HG03066 (cell line): ENCODE measurements at regions not wholly inside any gene's neighbourhood (a gene's known extent, or its start where the extent isn't known, plus 50 kb on each side); places are given as distances from the start of the nearest gene placed in this dataset.
"Not testable (repeated sequence)": the region's sequence is repeated elsewhere in the genome, so short reads cannot be mapped to it uniquely, and the experiment has no call there.

Experiments
- ATAC-seq: cut with Tn5 transposase; IDR thresholded peaks from one replicate; pipeline ENCODE4 v1.9.1; 2021; ENCODE audit warnings: low read depth; ENCODE audit not compliant: unreplicated experiment

GRCh38 chr10:117601716-117602115 is 59.2 kb downstream of the EMX2 start:
- no peak for ATAC-seq

GRCh38 chr10:117603081-117603480 is 60.5 kb downstream of the EMX2 start:
- ATAC-seq: no peak

DNA sequence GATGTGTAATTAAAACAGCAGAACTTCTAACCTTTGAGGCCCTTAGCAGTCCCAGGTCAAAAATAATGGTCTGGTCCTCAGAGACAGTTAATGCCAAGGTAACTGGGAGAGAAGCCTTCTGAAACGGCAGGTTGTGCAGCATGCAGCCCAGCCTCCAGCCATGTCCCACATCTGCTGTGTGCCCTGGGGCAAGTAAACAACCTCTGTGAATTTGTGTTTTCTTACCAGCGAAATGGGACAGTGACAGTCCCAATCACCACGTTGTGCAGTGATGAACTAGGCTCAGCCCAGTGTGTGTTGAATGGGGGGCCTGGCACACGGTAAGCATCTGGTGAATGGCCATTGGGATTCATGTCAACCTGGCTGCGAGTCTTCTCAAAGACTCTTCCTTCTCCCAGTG is 61.2 kb downstream of the EMX2 start:
- no peak for ATAC-seq

DNA sequence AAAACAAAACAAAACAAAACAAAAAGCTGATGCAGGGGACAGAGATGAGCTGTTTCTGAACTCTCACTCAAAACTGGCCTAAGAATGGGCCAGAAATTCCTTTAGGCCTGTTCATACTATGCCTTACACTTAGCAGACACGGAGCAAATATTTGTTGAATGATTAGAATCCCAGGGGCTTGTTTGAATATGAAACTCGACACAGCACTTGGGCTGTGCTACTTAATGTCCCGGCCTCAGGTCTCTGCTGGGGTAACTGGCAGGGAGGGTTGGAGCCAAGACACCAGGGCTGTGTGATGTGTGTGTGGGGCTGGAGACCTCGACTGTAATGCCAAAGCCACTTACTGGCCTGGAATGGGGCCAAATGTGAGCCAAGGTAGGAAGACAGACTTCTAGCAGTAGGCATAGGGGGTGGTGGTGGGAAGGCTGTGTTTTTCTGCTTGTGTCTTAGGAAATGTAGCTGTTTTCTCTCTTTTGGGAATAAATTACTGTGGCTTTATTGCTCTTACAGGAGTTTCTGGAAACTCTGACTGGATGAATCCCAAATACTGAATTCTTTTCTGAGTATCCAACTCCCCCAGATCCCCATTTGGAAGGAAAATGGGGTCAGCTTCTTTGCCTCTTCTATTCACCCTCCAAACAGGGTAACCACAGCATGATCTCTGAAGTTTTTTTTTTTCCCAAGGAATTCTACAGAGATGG is 66.7 kb downstream of the EMX2 start:
- ATAC-seq: no peak

DNA sequence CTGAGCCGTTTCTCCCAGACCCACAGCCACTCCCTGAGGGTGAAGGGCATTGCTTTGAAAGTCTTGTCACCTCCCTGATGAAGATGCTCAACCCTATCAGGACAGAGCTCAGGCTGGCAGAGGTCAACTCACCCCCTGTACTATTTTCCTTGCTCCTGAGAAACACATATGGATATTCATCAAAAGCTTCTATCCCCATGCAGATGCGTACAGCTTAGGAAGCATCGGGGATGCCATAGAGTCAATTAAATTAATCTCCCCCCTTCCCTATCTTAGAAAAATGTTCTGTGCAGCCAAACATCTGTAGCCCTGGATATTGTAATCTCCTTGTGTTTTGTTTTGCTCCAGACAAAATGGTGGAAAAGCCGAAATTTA is 67.2 kb downstream of the EMX2 start:
- no peak for ATAC-seq

DNA sequence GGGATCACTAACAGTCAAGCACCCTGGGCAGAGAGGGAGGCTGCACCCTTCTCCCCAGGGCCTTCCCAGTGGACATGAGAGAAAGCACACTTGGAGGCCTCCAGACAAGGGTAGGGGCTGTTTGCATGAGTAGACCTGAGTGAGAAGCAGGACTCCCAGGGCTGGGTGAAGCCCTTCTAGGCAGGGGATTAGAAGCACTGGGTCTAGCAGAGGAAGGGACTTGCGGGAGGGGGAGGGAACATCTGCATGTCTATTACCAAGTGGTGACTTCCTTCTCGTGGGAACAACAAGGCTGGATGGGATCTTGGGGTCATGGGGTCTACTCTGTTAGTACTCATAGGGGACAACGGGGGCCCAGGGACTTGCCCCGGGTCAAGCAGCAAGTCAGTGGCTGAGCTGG is 67.8 kb downstream of the EMX2 start:
- no peak for ATAC-seq

- no peak for ATAC-seq
Measured at GRCh38 chr10:117612113-117612512, 69.6 kb downstream of the EMX2 start.

DNA sequence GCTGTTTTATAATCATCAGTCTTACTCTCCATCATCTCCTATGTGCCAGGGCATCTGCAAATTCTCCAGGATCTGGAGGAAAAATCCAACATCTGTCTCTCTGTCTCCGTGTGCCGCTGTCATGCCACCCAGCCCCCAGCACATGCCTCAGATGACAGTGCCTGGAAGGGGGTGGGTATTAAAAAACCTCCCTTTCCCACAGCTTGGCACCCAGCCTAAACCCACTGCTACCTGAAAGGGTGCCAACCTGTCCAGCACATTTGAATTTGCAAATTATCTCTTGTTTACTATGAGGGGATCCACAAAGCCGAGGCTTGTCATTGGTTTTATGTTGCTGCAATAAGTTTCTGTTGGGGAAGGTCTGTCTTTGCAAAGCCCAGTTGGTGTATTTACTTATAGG is 73.1 kb downstream of the EMX2 start:
- ATAC-seq: no peak

- peak; percentile 96 for ATAC-seq
Measured at GRCh38 chr10:117616179-117616578, 73.6 kb downstream of the EMX2 start.

DNA sequence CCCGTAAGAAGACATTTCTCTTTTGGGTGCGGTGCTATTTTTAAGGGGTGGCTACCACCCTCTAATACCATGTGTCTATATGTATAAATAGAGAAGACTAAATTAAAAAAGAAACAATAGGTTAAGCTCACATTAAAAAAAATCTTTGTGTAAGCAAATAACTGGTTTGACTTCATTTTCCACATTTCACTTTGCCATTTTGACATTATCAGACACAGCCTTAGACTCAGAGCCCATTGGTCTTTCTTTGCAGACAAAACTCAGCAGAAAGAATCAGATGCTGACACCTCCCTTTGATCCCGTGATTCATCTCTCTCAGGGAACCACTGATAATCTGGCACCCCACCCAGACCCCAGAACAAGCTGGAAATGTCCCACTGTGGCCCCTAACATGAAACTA is 74.5 kb downstream of the EMX2 start:
- no peak for ATAC-seq

DNA sequence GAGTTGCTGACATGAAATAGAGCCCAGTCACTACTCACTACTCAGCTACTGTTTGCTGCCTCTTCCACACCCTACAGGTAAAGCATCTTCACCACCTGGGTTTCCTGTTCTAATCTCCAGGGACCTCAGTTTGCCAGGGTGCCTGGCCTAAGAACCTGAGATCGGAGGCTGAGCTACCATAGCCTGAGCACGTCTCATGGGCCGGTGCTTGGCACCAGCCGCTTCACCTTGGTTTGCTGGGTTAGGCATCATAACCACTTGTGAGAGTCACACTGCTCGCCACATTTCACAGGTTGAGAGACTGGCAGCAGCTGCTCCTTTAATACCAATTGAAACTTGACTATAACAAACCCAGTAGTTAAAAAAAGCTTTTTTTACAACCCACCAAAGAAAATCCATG is 75.1 kb downstream of the EMX2 start:
- ATAC-seq: no peak

- no peak for ATAC-seq
Measured at GRCh38 chr10:117619223-117619622, 76.7 kb downstream of the EMX2 start.

DNA sequence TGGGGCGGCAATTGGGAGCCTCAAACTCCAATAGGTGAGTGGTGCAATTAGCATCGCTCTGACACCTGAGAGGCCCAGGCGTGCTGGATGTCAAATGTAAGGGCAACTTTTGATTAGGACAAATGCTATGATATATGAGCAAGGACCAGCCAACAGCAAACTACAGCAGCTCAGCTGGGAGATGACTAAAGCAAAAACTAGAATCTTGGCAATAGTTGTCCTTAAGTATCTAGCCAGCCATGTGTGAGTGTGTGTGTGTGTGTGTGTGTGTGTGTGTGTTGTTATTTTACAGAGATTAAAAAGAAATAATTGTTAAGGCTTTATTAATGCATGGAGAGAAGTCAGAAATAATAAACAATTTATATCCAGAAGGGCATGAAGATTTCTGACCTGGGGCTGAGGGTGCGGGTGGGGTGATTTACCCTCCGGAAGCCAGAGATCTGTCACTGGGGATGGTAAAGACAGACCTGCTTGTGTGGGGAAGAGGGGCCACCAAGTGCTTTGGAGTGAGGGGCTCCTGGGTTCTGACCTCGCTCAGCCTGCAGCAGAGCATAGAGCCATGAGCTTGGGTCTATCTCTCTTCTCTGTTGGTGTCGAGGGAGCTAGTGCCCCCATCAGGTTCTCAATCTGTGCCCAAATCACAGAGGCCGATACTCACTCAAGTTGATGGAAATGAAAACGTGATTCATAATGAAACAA is 77.3 kb downstream of the EMX2 start:
- no peak for ATAC-seq

GRCh38 chr10:117621196-117621595 is 78.7 kb downstream of the EMX2 start:
- ATAC-seq: no peak

GRCh38 chr10:117621795-117622420 is 79.4 kb downstream of the EMX2 start:
- ATAC-seq: no peak

DNA sequence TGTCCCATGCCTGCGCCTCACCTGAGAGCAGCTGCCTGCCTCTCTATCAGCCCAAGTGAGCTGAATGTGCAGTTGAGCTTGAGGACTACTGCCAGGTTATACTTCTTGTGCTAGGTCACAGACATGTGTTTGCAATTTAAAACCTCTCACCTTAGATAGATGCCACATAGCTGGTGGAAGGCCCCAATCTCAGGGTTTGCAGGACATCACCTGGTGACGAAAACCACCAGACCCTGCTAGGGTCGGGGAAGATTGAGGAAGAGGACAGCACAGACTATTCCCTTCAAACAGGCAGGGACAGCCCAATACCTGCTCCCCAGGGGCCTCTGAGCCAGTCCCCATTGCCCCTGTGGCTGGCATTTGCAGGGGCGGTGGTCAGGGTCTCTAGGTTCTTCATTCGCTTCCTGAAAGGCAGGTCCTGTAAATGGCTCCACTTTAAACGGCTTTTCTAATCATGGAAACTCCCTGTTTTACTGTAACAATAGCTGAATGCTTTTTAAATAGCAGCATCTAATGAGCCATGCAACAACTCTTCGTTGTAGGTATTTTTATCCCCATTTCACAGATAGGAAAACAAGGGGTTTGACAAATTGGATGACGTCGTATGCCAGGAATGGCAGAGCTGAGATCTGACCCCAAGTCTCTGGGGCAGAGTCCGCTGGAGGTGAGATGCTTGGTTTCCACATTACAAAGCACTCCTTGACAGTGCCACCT is 80.1 kb downstream of the EMX2 start:
- no peak for ATAC-seq

GRCh38 chr10:117626228-117626627 is 83.7 kb downstream of the EMX2 start:
- no peak for ATAC-seq

- ATAC-seq: no peak
Measured at GRCh38 chr10:117627561-117627960, 85.0 kb downstream of the EMX2 start.

DNA sequence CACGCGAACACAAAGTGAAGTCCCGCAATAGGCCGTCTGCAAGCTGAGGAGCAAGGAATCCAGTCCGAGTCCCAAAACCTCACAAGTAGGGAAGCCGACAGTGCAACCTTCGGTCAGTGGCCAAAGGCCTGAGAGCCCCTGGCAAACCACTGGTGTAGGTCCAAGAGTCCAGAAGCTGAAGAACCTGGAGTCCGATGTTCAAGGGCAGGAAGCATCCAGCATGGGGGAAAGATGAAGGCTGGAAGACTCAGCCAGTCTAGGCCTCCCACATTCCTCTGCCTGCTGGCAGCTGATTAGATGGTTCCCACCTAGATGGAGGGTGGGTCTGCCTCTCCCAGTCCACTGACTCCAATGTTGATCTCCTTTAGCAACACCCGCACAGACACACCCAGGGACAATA is 87.2 kb downstream of the EMX2 start:
- not testable (repeated sequence) for ATAC-seq

DNA sequence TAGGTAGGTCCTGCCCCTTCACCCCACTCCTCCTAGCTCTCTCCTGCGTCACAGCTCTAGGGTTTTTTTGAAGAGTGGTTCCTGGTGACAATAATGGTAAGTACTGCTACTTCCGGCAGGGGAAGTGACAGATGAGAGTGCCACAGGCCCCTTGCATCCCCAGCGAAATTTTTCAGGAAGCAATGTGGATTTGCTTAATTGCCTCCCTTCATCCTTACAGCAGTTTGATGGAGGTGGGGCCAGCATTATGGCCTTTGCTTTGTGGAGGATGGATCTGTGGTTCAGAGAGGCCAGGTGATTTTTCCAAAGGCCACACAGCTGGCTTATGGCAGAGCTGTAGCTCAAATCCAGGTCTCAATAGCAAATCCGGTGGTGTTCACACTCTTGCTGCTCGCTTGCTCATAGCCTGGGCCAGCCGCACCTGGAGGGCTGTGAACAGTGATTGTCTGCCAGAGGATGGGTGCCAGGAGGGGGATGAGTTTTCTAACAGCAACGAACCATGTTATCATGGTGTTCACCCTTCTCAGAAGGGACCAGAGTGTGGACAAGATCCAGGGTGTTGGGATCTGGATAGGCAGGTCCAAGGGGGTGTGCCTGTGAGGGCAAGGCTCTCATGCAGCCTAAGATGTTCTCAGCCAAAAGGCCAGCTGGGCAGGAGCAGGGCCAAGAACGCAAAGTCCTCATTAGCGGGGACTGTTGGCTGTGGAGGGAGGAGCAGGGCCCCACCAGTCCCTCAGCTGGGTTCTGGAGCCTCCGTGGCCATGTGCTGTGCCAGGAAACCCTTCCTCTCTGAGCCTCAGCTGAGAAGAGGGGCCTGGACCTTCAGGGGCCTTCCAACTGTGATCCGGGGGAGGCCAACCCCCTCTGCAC is 89.0 kb downstream of the EMX2 start:
- ATAC-seq: no peak
